GM12878 (cell line): ENCODE measurements at regions not wholly inside any gene's neighbourhood (a gene's known extent, or its start where the extent isn't known, plus 50 kb on each side); places are given as distances from the start of the nearest gene placed in this dataset.

Experiments used
- ATAC-seq: fragments of 200-7000 bp; cut with Tn5 transposase; 3 replicates; pipeline ENCODE4 v1.9.1; 2020; ENCODE audit warnings: mild to moderate bottlenecking, moderate library complexity
- BruUV-seq: library from RNA; stranded (reverse); fragments of 400-500 nt; replicated peaks from 2 replicates; lab custom pipeline; 2021; lab: Mats Ljungman, UMichigan
- CTCF ChIA-PET: fragments of 300-600 bp; sonication (Branson Sonifier 250); formaldehyde crosslinking; extraction: SDS; loops from one replicate; lab custom pipeline; 2021; ENCODE audit warnings: inconsistent platforms; lab: Yijun Ruan, JAX
- POLR2A ChIA-PET: fragments of 350-600 bp; formaldehyde crosslinking; extraction: SDS; loops from one replicate; lab custom pipeline; 2021; ENCODE audit warnings: inconsistent platforms; lab: Charles Lee
- RAD21 ChIA-PET: fragments of 300-600 bp; sonication (Branson Sonifier 250); formaldehyde crosslinking; loops from one replicate; lab custom pipeline; 2023; ENCODE audit warnings: antibody characterized with exemption; ENCODE audit not compliant: unreplicated experiment; lab: Charles Lee
- SMC1A ChIA-PET: fragments of 300-600 bp; sonication (Branson Sonifier 250); formaldehyde crosslinking; loops from one replicate; lab custom pipeline; 2023; ENCODE audit not compliant: unreplicated experiment, uncharacterized antibody; lab: Charles Lee
- DNase-seq: peaks from one replicate; pipeline ENCODE4 v3.0.0-alpha.2; 2011; ENCODE audit warnings: low read depth, low spot score
- FAIRE-seq: peaks from 3 replicates; lab custom pipeline; 2011; peaks lifted over from hg19 to GRCh38; lab: Jason Lieb, UNC
- H2AFZ ChIP-seq: 2 replicates; pipeline ENCODE4 v1.6.0; 2011; ENCODE audit warnings: low read depth, low read length, control low read depth; ENCODE audit not compliant: control insufficient read depth
- H3K27ac ChIP-seq: 2 replicates; pipeline ENCODE4 v1.5.1; 2011; ENCODE audit warnings: control low read depth; ENCODE audit not compliant: control insufficient read depth, insufficient read depth
- H3K27me3 ChIP-seq, 2 experiments: replicated peaks in 1 of 2; 2 replicates each; pipeline versions ENCODE4 v1.6.0 to v1.6.1; 2011; ENCODE audit warnings: low read length in 1 of 2; ENCODE audit not compliant: control insufficient read depth in 2 of 2, insufficient read depth in 2 of 2
- H3K36me3 ChIP-seq, 2 experiments: 2 replicates each; pipeline ENCODE4 v1.5.1; 2011; ENCODE audit warnings: low read length in 1 of 2; ENCODE audit not compliant: control insufficient read depth in 2 of 2, insufficient read depth in 2 of 2
- H3K4me1 ChIP-seq: 2 replicates; pipeline ENCODE4 v1.6.1; 2011; ENCODE audit warnings: mild to moderate bottlenecking, low read length, moderate library complexity, mixed read lengths; ENCODE audit not compliant: control insufficient read depth, insufficient read depth
- H3K4me2 ChIP-seq: 2 replicates; pipeline ENCODE4 v1.6.0; 2011; ENCODE audit warnings: control low read depth; ENCODE audit not compliant: control insufficient read depth, insufficient read depth
- H3K4me3 ChIP-seq: fragments of 200-600 bp; sonication (generic); 2 replicates; pipeline ENCODE4 v1.5.1; 2016
- H3K79me2 ChIP-seq: 2 replicates; pipeline ENCODE4 v1.6.0; 2011; ENCODE audit warnings: low read length; ENCODE audit not compliant: control insufficient read depth, insufficient read depth
- H3K9ac ChIP-seq: 2 replicates; pipeline ENCODE4 v1.8.0; 2011; ENCODE audit warnings: low read length, control low read depth, mixed read lengths; ENCODE audit not compliant: control insufficient read depth, insufficient read depth
- H3K9me3 ChIP-seq: replicated peaks from 3 replicates; pipeline ENCODE4 v1.5.1; 2011; ENCODE audit warnings: mild to moderate bottlenecking, low read length; ENCODE audit not compliant: control insufficient read depth, insufficient read depth
- H4K20me1 ChIP-seq: 2 replicates; pipeline ENCODE4 v1.6.0; 2011; ENCODE audit not compliant: control insufficient read depth, insufficient read depth
- ATF7 ChIP-seq: fragments of 450-650 bp; IDR thresholded peaks from 2 replicates; pipeline ENCODE4 v1.6.1; 2016; ENCODE audit warnings: low read depth, mild to moderate bottlenecking
- BRCA1 ChIP-seq: IDR thresholded peaks from 2 replicates; pipeline ENCODE4 v1.6.1; 2011; ENCODE audit warnings: low read depth, low read length, improper control_type of control experiment
- EGR1 ChIP-seq, 2 experiments: IDR thresholded peaks; 1 replicate in 1 of 2; 2 replicates in 1 of 2; pipeline ENCODE4 v1.6.1; 2011 to 2012; ENCODE audit warnings: low read depth in 2 of 2, low read length in 2 of 2, borderline replicate concordance in 1 of 2, mild to moderate bottlenecking in 1 of 2, moderate library complexity in 1 of 2
- FOXK2 ChIP-seq: fragments of 450-650 bp; IDR thresholded peaks from 2 replicates; pipeline ENCODE4 v1.6.1; 2017; ENCODE audit warnings: mild to moderate bottlenecking, moderate library complexity
- HDGF ChIP-seq: fragments of 450-650 bp; IDR thresholded peaks from 2 replicates; pipeline ENCODE4 v1.6.1; 2016; ENCODE audit warnings: antibody characterized with exemption
- MEF2A ChIP-seq: IDR thresholded peaks from 2 replicates; pipeline ENCODE4 v1.6.1; 2011; ENCODE audit warnings: low read depth, mild to moderate bottlenecking, low read length, moderate library complexity; ENCODE audit not compliant: insufficient read depth
- MEF2B ChIP-seq: fragments of 450-650 bp; IDR thresholded peaks from 2 replicates; pipeline ENCODE4 v1.6.1; 2018; ENCODE audit warnings: mild to moderate bottlenecking, moderate library complexity; ENCODE audit not compliant: partially characterized antibody, poor library complexity, severe bottlenecking
- MYB ChIP-seq: fragments of 150-350 bp; IDR thresholded peaks from 2 replicates; pipeline ENCODE4 v1.6.1; 2014; ENCODE audit warnings: mild to moderate bottlenecking, low read depth, low read length, borderline replicate concordance
- NFYB ChIP-seq: IDR thresholded peaks from 2 replicates; pipeline ENCODE4 v1.6.1; 2011; ENCODE audit warnings: low read depth, mild to moderate bottlenecking, low read length, improper control_type of control experiment, moderate library complexity; ENCODE audit not compliant: insufficient read depth
- SMARCA5 ChIP-seq: fragments of 450-650 bp; IDR thresholded peaks from 2 replicates; pipeline ENCODE4 v1.6.1; 2017; ENCODE audit warnings: mild to moderate bottlenecking
- SP1 ChIP-seq: IDR thresholded peaks from one replicate; pipeline ENCODE4 v1.6.1; 2011; ENCODE audit warnings: low read depth, low read length
- TARDBP ChIP-seq: IDR thresholded peaks from 2 replicates; pipeline ENCODE4 v1.6.1; 2016; ENCODE audit warnings: borderline replicate concordance
- ZBTB40 ChIP-seq: fragments of 450-650 bp; IDR thresholded peaks from 2 replicates; pipeline ENCODE4 v1.6.1; 2016; ENCODE audit warnings: mild to moderate bottlenecking, moderate library complexity, borderline replicate concordance
- WGBS: methylation state at CpG from one replicate; pipeline ENCODE4 v1.1.6; 2016; ENCODE audit warnings: low lambda C conversion rate; ENCODE audit not compliant: insufficient replicate concordance, insufficient coverage; ENCODE audit errors: missing lambda C conversion rate; 5-methylcytosine and 5-hydroxymethylcytosine counted together
- in situ Hi-C: fragments of 300-500 bp; cut with MboI; formaldehyde crosslinking; loops from 9 replicates; pipeline ENCODE4 v1.14.3; 2018; ENCODE audit warnings: mixed read lengths
- intact Hi-C: fragments of 100-400 bp; cut with micrococcal nuclease; formaldehyde crosslinking; loops from one replicate; pipeline ENCODE4 v1.14.2; 2022; ENCODE audit not compliant: unreplicated experiment
- TF ChIP-seq, protein P1 (sequence below): IDR thresholded peaks from 2 replicates; pipeline ENCODE4 v1.6.1; 2011; ENCODE audit warnings: low read depth, low read length, improper control_type of control experiment, borderline replicate concordance

- Histone ChIP-seq H3K9ac (no peak overlapping the region), H3K27me3 (no peaks in the 10 kb centered on the region), H3K4me1 (no peaks in the 10 kb centered on the region), H3K27ac (no peak overlapping the region), H3K36me3 (no peaks in the 10 kb centered on the region), H3K79me2 (no peaks in the 10 kb centered on the region), H2AFZ (no peak overlapping the region), H3K4me2 (no peak overlapping the region), H3K9me3 (no peaks in the 10 kb centered on the region), H3K4me3 (no peak overlapping the region), H4K20me1 (no peaks in the 10 kb centered on the region)
- ChIA-PET RAD21 (no interaction called here), CTCF (no interaction called here), POLR2A (no interaction called here), SMC1A (no interaction called here)
- no peak for DNase-seq
- intact Hi-C loops (no loop called here), in situ Hi-C loops (no loop called here)
- BruUV-seq = no TSS peak
- WGBS = 0% methylated on average over 1 of the region's 1 CpG
- no peak for FAIRE-seq
- ATAC-seq = no peak
- no peak for TF ChIP-seq TARDBP
- TF ChIP-seq FOXK2 = no peak
- TF ChIP-seq SMARCA5 = no peak
- TF ChIP-seq, protein P1, sequence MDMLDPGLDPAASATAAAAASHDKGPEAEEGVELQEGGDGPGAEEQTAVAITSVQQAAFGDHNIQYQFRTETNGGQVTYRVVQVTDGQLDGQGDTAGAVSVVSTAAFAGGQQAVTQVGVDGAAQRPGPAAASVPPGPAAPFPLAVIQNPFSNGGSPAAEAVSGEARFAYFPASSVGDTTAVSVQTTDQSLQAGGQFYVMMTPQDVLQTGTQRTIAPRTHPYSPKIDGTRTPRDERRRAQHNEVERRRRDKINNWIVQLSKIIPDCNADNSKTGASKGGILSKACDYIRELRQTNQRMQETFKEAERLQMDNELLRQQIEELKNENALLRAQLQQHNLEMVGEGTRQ = no peak
- no peak for TF ChIP-seq NFYB
- no peak for TF ChIP-seq MEF2A
- TF ChIP-seq HDGF = no peak
- no peak for TF ChIP-seq MEF2B
- no peak for TF ChIP-seq SP1
- no peak for TF ChIP-seq EGR1 (IDR thresholded peaks at IDR 0.05; ENCODE audit: borderline replicate concordance in 1 of 2, low read depth in 2 of 2, low read length in 2 of 2)
- TF ChIP-seq ZBTB40 = no peak
- TF ChIP-seq ATF7 = no peak
- no peak for TF ChIP-seq MYB
- no peak for TF ChIP-seq BRCA1
Observed at GRCh38 chr1:118485757-118486156, 300.7 kb upstream of the SPAG17 start.
